HG03097 (cell line): ENCODE measurements at regions not wholly inside any gene's neighbourhood (a gene's known extent, or its start where the extent isn't known, plus 50 kb on each side); places are given as distances from the start of the nearest gene placed in this dataset.
"Not testable (repeated sequence)": the region's sequence is repeated elsewhere in the genome, so short reads cannot be mapped to it uniquely, and the experiment has no call there.

Experiments
- ATAC-seq: cut with Tn5 transposase; IDR thresholded peaks from one replicate; pipeline ENCODE4 v1.9.1; 2021; ENCODE audit not compliant: unreplicated experiment, low FRiP score

- not testable (repeated sequence) for ATAC-seq
Observed at GRCh38 chr1:4489992-4490391, 164.4 kb upstream of the AJAP1 start.

DNA sequence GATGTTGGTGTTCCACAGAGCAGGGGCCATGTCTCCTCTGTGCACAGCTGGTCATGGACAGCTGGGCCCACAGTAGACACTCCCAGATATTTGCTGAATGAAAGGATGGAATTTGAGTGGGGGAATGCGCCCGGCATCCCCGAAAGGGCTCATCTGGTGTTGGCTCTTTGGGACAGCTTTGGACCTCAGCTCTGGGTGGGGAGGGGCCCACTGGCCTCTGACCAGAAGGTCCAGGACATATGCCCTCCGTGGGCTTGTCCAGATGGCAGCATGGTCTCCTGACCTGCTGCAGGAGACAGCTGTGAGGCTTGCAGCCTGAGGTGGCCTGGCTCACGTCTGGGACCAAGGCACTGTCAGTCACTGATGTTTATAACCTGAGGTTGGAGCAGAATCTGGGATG is 160.4 kb upstream of the AJAP1 start:
- ATAC-seq, result no peak

DNA sequence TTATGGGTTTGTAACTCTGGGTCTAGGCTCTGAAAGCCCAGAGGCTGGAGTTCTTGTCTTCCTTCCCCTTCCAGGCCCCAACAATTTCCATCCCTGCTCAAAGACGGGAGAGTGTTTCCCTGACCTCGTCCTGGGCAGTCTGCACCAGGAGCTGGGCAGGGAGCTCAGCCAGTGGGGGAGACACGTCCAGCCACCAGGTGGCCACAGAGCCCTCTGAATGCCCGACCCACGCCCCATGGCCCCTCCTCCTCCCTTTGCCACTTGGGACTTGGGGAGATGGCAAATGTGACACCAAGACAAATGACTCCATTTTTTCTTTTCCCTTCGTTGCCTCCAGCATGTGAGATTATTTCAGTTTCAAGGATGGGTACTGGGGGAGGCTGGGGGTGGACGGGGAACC is 159.9 kb upstream of the AJAP1 start:
- ATAC-seq, result no peak

GRCh38 chr1:4495809-4496208 is 158.6 kb upstream of the AJAP1 start:
- ATAC-seq, result no peak

DNA sequence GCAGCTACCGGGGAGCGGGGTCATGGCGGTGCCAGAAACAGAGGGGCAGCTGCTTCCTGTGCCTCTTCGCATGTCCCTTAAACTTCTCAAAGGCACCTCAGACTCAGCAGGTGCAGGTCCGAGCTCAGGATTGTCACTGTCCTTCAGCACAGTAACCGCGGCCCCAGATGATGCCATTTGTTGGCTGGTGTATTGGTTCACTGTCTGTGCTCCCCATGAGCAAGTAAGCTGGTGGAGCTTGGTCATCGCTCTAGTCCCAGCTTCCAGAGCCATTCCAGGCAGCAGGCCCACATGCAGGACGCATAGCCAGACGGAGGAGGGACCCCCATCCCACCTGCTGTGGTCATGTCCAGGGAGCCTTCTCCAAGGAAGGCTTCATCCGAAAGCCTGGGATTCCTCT is 154.0 kb upstream of the AJAP1 start:
- ATAC-seq, result no peak

- no peak for ATAC-seq
Observed at GRCh38 chr1:4506591-4506990, 147.8 kb upstream of the AJAP1 start.

DNA sequence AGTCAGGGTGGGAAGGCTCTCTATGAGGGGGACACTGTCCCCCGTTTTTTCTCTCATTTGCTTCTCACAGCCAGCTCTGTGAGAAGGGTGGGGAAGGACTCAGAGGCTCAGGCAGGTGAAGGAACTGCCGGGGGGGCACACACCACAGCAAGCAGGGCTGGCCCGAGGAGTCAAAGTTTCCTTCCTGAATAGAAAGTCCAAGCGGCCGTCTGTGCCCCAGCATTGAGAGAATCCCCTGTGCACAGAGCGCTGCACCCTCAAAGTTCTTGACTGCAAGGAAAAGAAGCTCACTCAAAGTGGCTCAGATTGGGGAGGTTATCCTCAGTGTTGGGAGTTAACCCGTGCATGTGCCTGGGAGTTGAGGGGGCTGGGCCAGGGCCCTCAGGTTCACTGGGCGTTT is 145.2 kb upstream of the AJAP1 start:
- no peak for ATAC-seq

DNA sequence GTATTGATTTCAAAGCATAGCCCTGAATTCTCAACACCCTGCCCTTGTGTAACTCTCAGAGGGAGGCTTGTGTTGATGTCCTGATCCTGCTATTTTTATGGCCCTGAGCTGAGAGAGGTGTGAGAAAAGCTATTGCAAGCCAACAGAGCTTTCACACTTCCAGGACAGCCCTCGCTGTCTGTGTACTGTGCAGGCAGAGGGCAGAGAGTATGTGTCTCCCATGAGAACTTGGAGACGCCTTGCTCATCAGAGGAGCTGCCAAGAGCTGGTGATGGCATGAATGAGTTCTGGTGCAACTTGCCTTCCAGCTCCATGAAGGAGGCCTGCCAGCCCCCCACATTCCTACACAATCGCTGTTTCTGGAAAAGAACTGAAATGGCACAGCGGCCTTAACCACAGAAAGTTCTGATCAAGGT is 144.1 kb upstream of the AJAP1 start:
- no peak for ATAC-seq

DNA sequence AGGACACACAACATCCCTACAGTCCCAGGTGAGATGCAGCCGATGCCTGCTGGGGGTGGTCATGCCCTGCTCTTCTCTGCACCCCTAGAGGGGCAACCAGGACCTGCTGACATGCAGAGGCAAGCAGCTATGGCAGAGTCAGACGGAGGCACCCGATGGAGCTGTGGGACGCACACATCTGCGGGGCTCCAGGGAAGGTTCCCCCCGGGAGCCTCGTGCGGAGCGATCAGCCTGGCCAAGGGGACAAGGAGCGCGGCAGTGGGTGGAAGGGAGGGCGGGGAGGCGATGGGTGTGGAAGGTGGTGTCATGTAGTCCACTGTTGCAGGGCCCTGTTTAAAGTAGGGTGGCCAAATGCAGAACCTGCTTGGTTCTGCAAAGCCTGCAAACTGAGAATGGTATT is 143.0 kb upstream of the AJAP1 start:
- no peak for ATAC-seq

- no peak for ATAC-seq
Observed at GRCh38 chr1:4512636-4513035, 141.8 kb upstream of the AJAP1 start.

GRCh38 chr1:4513685-4514084 is 140.7 kb upstream of the AJAP1 start:
- no peak for ATAC-seq

DNA sequence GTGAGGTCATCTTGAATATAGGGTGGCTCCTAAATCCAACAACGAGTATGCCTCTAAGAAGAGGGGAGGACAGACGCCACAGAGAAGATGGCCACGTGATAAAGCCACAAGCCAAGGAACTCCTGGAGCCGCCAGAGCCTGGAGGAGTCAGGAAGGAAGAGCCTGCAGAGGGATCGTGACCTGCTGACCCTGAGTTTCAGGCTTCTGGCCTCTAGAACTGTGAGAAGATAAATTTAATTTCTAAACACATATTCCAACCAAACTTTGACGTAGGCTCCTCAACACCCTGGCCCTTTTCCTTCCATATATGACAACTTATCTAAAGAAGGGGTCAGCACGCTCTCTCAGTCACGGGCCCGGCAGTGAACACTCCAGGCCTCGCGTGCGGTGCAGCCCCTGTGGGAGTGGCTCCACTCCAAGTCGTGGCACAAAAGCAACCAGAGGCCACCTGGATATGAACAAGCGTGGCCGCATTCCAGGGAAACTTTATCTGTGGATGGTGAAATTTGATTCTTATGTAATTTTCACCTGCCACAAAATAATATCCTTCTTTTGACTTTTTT is 138.6 kb upstream of the AJAP1 start:
- ATAC-seq, result no peak

DNA sequence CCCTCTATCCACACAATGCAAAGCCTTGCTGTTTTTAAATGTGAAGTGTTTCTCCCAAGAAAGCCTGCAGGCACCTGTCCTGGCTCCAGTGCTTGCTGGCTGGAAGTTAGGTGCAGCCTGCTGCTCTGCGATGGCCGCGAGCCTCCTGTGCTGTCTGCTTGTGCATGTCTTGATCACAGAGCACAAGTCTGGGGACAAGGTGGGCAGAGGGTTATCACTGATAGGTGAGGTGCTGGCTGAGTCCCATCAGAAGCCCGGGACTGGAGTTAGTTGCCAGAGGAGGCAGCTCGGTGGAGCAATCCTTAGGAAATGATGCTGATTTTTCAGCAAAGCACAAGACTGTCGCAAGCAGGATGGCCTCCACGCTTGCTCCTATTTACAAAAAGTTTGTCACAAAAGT is 137.8 kb upstream of the AJAP1 start:
- ATAC-seq, result no peak

- no peak for ATAC-seq
Observed at GRCh38 chr1:4517186-4517954, 137.0 kb upstream of the AJAP1 start.

GRCh38 chr1:4518621-4519020 is 135.8 kb upstream of the AJAP1 start:
- ATAC-seq, result no peak

GRCh38 chr1:4519954-4520353 is 134.5 kb upstream of the AJAP1 start:
- ATAC-seq, result no peak

- no peak for ATAC-seq
Observed at GRCh38 chr1:4523551-4523950, 130.9 kb upstream of the AJAP1 start.

DNA sequence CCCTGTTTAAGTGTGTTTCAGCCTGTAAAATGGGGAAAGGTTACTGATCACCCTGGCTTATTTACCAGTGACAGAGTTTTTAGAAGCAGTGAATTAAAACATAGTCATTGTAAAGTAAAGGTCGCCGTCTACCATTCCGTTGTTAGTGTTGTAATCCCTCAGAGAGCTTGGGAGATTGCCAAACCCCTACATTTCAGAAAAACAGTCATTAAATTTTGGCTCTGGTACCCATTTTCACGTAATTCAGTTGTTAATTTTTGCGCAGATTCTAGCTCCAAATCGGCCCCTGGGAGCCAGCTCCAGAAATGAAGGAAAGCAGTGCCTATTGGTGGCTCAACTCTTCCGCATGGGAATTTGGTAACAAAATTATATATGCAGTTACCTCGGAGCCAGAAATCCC is 127.7 kb upstream of the AJAP1 start:
- no peak for ATAC-seq

DNA sequence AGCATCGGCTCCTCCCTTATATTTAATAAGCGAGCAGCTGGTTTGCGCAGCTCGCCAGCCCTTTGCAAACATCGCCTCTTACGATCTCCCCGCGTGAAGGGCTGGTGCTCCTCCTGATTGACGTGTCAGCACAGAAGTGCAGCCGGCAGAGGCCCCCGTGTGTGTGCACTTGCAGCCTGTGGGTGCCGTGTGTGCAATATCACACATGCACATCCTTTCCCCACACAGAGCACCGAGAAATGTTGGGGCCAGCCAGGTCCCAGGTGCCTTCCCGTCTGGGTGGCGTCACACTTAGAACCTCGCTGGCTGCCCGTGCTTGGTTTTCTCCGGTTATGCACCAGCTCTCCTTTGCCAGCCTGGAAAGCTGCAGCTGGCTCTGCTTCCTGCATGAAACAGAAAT is 126.6 kb upstream of the AJAP1 start:
- no peak for ATAC-seq

DNA sequence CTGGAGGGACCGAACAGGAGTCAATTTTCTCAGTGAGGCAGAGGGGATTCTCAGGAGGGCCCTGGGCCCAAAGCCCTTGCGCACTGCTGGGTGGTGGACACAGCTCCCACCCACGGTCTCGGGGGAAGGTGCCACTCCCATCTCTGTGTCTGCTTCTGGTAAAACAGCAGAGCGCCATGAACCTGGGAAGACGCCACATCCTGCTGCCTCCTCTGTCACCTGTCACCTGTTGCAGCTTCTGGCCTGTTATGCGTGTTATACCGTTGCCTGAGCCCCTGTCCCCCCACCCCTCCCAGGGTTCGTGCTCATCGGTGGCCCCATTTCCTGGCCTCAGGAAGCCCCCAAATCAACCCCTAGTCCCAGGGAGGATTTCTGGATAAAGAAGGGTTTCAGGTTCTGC is 125.8 kb upstream of the AJAP1 start:
- no peak for ATAC-seq

DNA sequence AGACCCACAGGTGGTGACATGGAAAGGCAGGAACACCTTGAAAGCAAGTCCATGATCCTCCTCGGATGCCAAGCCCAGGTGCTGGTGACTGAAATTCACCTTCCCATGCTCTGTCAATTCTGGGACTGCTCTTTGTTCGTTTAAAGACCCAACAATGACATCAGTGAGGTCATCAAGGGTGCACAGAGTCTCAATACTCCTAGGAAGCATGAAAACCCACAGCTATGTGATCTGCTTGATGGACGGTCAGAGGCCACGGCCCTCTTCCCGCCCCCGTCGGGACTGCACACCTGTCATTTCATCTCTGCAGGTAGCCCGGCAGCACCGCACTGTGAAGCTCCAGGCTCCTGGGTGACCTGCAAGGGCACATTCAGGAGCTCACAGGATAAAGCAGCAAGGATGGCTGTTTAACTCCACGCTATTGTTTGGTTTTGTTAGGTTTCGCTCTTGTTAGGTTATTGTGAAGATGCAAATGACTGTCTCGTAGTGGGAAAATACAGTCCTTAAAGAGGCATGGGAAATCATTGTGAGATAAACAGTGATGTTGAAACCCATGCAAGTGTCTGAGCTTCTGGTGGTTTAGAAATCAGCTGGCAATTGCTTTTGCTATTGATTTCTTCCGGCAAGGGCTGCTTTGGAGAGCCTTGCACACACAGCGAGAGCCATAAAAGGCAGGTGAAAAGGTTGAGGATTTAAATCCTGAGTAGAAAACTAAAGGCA is 124.8 kb upstream of the AJAP1 start:
- no peak for ATAC-seq
